SK-N-SH treated with all-trans-retinoic acid at 6 μM for 48 hours (cell line): ENCODE measurements at regions not wholly inside any gene's neighbourhood (a gene's known extent, or its start where the extent isn't known, plus 50 kb on each side); places are given as distances from the start of the nearest gene placed in this dataset.

Source experiments
- ATAC-seq: fragments of 200-7000 bp; cut with Tn5 transposase; 3 replicates; pipeline ENCODE4 v1.9.1; 2020; ENCODE audit warnings: mild to moderate bottlenecking, moderate library complexity
- ARNTL ChIP-seq: fragments of 450-650 bp; formaldehyde crosslinking; IDR thresholded peaks from 2 replicates; pipeline ENCODE4 v1.5.0; 2020; ENCODE audit warnings: low read depth, mild to moderate bottlenecking, moderate library complexity, borderline replicate concordance
- BACH2 ChIP-seq: fragments of 250-450 bp; sonication (Bioruptor Pico); IDR thresholded peaks from 2 replicates; pipeline ENCODE4 v1.9.0; 2021; ENCODE audit warnings: mild to moderate bottlenecking, borderline replicate concordance
- CREB5 ChIP-seq: fragments of 250-450 bp; sonication (Bioruptor Pico); IDR thresholded peaks from 2 replicates; pipeline ENCODE4 v1.5.1; 2020; ENCODE audit warnings: low read depth, mild to moderate bottlenecking, moderate library complexity
- CSRNP3 ChIP-seq: fragments of 250-450 bp; sonication (Bioruptor Pico); IDR thresholded peaks from 2 replicates; pipeline ENCODE4 v1.5.1; 2021; ENCODE audit warnings: mild to moderate bottlenecking, moderate library complexity
- ESRRG ChIP-seq: fragments of 250-450 bp; sonication (Bioruptor Pico); IDR thresholded peaks from 2 replicates; pipeline ENCODE4 v1.6.1; 2021; ENCODE audit warnings: mild to moderate bottlenecking
- GLIS3 ChIP-seq: fragments of 250-450 bp; sonication (Bioruptor Pico); IDR thresholded peaks from 2 replicates; pipeline ENCODE4 v1.5.0; 2020; ENCODE audit warnings: mild to moderate bottlenecking, moderate library complexity
- ISL1 ChIP-seq: fragments of 250-450 bp; sonication (Bioruptor Pico); IDR thresholded peaks from 2 replicates; pipeline ENCODE4 v2.1.2; 2022; ENCODE audit warnings: mild to moderate bottlenecking, moderate library complexity
- OSR1 ChIP-seq: fragments of 250-450 bp; sonication (Bioruptor Pico); IDR thresholded peaks from 2 replicates; pipeline ENCODE4 v1.8.0; 2022; ENCODE audit warnings: moderate library complexity, mild to moderate bottlenecking, inconsistent platforms
- POU6F1 ChIP-seq: fragments of 250-450 bp; sonication (Bioruptor Pico); IDR thresholded peaks from 2 replicates; pipeline ENCODE4 v1.8.0; 2021; ENCODE audit warnings: low read depth, mild to moderate bottlenecking, moderate library complexity, borderline replicate concordance
- PPARA ChIP-seq: fragments of 250-450 bp; sonication (Bioruptor Pico); IDR thresholded peaks from 2 replicates; pipeline ENCODE4 v1.5.0; 2020; ENCODE audit warnings: mild to moderate bottlenecking, borderline replicate concordance
- TCF4 ChIP-seq: fragments of 250-450 bp; sonication (Bioruptor Pico); IDR thresholded peaks from 2 replicates; pipeline ENCODE4 v1.8.0; 2021; ENCODE audit warnings: mild to moderate bottlenecking, moderate library complexity, borderline replicate concordance
- TOX ChIP-seq: fragments of 250-450 bp; sonication (Bioruptor Pico); IDR thresholded peaks from 2 replicates; pipeline ENCODE4 v1.8.0; 2021; ENCODE audit warnings: mild to moderate bottlenecking, moderate library complexity, borderline replicate concordance
- TSHZ2 ChIP-seq: fragments of 250-450 bp; sonication (Bioruptor Pico); IDR thresholded peaks from 2 replicates; pipeline ENCODE4 v1.5.0; 2020; ENCODE audit warnings: mild to moderate bottlenecking, moderate library complexity
- ZC3H10 ChIP-seq: fragments of 250-450 bp; sonication (Bioruptor Pico); IDR thresholded peaks from 2 replicates; pipeline ENCODE4 v1.5.1; 2021; ENCODE audit warnings: mild to moderate bottlenecking, moderate library complexity
- ZFP3 ChIP-seq: fragments of 250-450 bp; sonication (Bioruptor Pico); IDR thresholded peaks from 2 replicates; pipeline ENCODE4 v1.5.0; 2020; ENCODE audit warnings: mild to moderate bottlenecking, moderate library complexity
- ZFP30 ChIP-seq: fragments of 450-650 bp; formaldehyde crosslinking; IDR thresholded peaks from 2 replicates; pipeline ENCODE4 v1.5.0; 2022; ENCODE audit warnings: mild to moderate bottlenecking, moderate library complexity
- ZNF70 ChIP-seq: fragments of 450-650 bp; formaldehyde crosslinking; IDR thresholded peaks from 2 replicates; pipeline ENCODE4 v1.5.0; 2020; ENCODE audit warnings: mild to moderate bottlenecking, moderate library complexity

- TF ChIP-seq TSHZ2 (CRISPR knock-in tag) (no peak), ARNTL (CRISPR knock-in tag) (no peak), PPARA (CRISPR knock-in tag) (no peak), ZNF70 (no peak), ZFP30 (CRISPR knock-in tag) (no peak), ESRRG (CRISPR knock-in tag) (no peak), POU6F1 (CRISPR knock-in tag) (no peak)
Observed at GRCh38 chr7:136617176-136617575, 251.3 kb upstream of the CHRM2 start (continued).

- TF ChIP-seq ISL1 (CRISPR knock-in tag) (peak; percentile 94), ZNF70 (no peak)
- no peak for ATAC-seq
Observed at GRCh38 chr7:136605532-136606329, 262.7 kb upstream of the CHRM2 start.

- TF ChIP-seq GLIS3: no peak
- no peak for TF ChIP-seq OSR1 (CRISPR knock-in tag)
- TF ChIP-seq ZFP30 (CRISPR knock-in tag): no peak
- TF ChIP-seq ISL1 (CRISPR knock-in tag): no peak
- TF ChIP-seq ESRRG (CRISPR knock-in tag): no peak
- TF ChIP-seq TSHZ2 (CRISPR knock-in tag): no peak
- ATAC-seq: no peak
Observed at GRCh38 chr7:136601772-136602171, 266.7 kb upstream of the CHRM2 start.

GRCh38 chr7:136600475-136600874 is 268.0 kb upstream of the CHRM2 start:
- no peak for ATAC-seq
- TF ChIP-seq GLIS3: no peak
- no peak for TF ChIP-seq ESRRG (CRISPR knock-in tag)
- TF ChIP-seq BACH2 (CRISPR knock-in tag): no peak
- peak; percentile 81 for TF ChIP-seq ZFP30 (CRISPR knock-in tag)
- peak; percentile 56; the same call in 1 of the 2 replicates for TF ChIP-seq ISL1 (CRISPR knock-in tag)

GRCh38 chr7:136594739-136595144 is 273.7 kb upstream of the CHRM2 start:
- peak; percentile 26; the same call in 1 of the 3 replicates for ATAC-seq
- TF ChIP-seq TCF4 (CRISPR knock-in tag) (peak; percentile 77), GLIS3 (peak; percentile 35; the same call in 1 of the 2 replicates), ZC3H10 (CRISPR knock-in tag) (no peak), CSRNP3 (CRISPR knock-in tag) (no peak), ZFP3 (CRISPR knock-in tag) (no peak; the same call in 1 of the 2 replicates), ESRRG (CRISPR knock-in tag) (peak; percentile 85), TOX (CRISPR knock-in tag) (no peak), ARNTL (CRISPR knock-in tag) (no peak), ZNF70 (no peak), ISL1 (CRISPR knock-in tag) (peak; percentile 97), CREB5 (peak; percentile 80), OSR1 (CRISPR knock-in tag) (no peak), PPARA (CRISPR knock-in tag) (no peak), POU6F1 (CRISPR knock-in tag) (no peak; the same call in 1 of the 2 replicates)
